ENCODE measurements at regions not wholly inside any gene's neighbourhood (a gene's known extent, or its start where the extent isn't known, plus 50 kb on each side); places are given as distances from the start of the nearest gene placed in this dataset.

DNA sequence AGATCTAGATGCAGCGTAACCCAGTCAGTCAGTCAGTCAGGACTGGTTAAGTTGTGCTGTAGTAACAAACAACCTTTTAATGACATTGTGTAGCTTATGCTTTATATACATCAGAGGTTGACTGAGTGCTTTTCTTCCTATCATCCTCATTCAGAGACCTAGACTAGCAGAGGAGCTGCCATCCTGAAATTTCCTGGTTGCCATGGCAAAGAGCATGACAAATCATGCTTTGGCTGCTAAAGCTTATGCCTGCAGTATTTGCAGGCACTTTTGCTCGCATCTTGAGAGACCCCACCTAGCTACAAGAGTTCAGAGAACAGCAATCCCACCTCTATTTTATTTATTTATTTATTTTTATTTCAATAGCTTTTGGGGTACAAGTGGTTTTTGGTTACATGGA is 244.0 kb downstream of the BTBD3 start (continued):
- TF ChIP-seq, protein P1, sequence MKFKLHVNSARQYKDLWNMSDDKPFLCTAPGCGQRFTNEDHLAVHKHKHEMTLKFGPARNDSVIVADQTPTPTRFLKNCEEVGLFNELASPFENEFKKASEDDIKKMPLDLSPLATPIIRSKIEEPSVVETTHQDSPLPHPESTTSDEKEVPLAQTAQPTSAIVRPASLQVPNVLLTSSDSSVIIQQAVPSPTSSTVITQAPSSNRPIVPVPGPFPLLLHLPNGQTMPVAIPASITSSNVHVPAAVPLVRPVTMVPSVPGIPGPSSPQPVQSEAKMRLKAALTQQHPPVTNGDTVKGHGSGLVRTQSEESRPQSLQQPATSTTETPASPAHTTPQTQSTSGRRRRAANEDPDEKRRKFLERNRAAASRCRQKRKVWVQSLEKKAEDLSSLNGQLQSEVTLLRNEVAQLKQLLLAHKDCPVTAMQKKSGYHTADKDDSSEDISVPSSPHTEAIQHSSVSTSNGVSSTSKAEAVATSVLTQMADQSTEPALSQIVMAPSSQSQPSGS (IDR thresholded peaks at IDR 0.05; ENCODE audit: low read length) = no peak
- TF ChIP-seq CHD1 (IDR thresholded peaks at IDR 0.05; ENCODE audit: low read depth, low read length) = no peak
- TF ChIP-seq MAFK (IDR thresholded peaks at IDR 0.05; ENCODE audit: low read depth, low read length) = no peak
- TF ChIP-seq, protein P2, sequence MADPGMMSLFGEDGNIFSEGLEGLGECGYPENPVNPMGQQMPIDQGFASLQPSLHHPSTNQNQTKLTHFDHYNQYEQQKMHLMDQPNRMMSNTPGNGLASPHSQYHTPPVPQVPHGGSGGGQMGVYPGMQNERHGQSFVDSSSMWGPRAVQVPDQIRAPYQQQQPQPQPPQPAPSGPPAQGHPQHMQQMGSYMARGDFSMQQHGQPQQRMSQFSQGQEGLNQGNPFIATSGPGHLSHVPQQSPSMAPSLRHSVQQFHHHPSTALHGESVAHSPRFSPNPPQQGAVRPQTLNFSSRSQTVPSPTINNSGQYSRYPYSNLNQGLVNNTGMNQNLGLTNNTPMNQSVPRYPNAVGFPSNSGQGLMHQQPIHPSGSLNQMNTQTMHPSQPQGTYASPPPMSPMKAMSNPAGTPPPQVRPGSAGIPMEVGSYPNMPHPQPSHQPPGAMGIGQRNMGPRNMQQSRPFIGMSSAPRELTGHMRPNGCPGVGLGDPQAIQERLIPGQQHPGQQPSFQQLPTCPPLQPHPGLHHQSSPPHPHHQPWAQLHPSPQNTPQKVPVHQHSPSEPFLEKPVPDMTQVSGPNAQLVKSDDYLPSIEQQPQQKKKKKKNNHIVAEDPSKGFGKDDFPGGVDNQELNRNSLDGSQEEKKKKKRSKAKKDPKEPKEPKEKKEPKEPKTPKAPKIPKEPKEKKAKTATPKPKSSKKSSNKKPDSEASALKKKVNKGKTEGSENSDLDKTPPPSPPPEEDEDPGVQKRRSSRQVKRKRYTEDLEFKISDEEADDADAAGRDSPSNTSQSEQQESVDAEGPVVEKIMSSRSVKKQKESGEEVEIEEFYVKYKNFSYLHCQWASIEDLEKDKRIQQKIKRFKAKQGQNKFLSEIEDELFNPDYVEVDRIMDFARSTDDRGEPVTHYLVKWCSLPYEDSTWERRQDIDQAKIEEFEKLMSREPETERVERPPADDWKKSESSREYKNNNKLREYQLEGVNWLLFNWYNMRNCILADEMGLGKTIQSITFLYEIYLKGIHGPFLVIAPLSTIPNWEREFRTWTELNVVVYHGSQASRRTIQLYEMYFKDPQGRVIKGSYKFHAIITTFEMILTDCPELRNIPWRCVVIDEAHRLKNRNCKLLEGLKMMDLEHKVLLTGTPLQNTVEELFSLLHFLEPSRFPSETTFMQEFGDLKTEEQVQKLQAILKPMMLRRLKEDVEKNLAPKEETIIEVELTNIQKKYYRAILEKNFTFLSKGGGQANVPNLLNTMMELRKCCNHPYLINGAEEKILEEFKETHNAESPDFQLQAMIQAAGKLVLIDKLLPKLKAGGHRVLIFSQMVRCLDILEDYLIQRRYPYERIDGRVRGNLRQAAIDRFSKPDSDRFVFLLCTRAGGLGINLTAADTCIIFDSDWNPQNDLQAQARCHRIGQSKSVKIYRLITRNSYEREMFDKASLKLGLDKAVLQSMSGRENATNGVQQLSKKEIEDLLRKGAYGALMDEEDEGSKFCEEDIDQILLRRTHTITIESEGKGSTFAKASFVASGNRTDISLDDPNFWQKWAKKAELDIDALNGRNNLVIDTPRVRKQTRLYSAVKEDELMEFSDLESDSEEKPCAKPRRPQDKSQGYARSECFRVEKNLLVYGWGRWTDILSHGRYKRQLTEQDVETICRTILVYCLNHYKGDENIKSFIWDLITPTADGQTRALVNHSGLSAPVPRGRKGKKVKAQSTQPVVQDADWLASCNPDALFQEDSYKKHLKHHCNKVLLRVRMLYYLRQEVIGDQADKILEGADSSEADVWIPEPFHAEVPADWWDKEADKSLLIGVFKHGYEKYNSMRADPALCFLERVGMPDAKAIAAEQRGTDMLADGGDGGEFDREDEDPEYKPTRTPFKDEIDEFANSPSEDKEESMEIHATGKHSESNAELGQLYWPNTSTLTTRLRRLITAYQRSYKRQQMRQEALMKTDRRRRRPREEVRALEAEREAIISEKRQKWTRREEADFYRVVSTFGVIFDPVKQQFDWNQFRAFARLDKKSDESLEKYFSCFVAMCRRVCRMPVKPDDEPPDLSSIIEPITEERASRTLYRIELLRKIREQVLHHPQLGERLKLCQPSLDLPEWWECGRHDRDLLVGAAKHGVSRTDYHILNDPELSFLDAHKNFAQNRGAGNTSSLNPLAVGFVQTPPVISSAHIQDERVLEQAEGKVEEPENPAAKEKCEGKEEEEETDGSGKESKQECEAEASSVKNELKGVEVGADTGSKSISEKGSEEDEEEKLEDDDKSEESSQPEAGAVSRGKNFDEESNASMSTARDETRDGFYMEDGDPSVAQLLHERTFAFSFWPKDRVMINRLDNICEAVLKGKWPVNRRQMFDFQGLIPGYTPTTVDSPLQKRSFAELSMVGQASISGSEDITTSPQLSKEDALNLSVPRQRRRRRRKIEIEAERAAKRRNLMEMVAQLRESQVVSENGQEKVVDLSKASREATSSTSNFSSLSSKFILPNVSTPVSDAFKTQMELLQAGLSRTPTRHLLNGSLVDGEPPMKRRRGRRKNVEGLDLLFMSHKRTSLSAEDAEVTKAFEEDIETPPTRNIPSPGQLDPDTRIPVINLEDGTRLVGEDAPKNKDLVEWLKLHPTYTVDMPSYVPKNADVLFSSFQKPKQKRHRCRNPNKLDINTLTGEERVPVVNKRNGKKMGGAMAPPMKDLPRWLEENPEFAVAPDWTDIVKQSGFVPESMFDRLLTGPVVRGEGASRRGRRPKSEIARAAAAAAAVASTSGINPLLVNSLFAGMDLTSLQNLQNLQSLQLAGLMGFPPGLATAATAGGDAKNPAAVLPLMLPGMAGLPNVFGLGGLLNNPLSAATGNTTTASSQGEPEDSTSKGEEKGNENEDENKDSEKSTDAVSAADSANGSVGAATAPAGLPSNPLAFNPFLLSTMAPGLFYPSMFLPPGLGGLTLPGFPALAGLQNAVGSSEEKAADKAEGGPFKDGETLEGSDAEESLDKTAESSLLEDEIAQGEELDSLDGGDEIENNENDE (IDR thresholded peaks at IDR 0.05; ENCODE audit: insufficient replicate concordance, low read length) = no peak
- TF ChIP-seq POLR2AphosphoS5 (IDR thresholded peaks at IDR 0.05; ENCODE audit: low read depth, low read length) = no peak
- no peak for TF ChIP-seq BRCA1 (IDR thresholded peaks at IDR 0.05; ENCODE audit: low read depth, low read length)

Data from H1 (cell line).